Mesothelial cell of epicardium (in vitro differentiated cells): ENCODE measurements at regions not wholly inside any gene's neighbourhood (a gene's known extent, or its start where the extent isn't known, plus 50 kb on each side); places are given as distances from the start of the nearest gene placed in this dataset.

ENCODE experiments used
- DNase-seq, 2 experiments: peaks; one replicate each; pipeline ENCODE4 v3.0.0; 2021; ENCODE audit warnings: low spot score in 2 of 2; ENCODE audit not compliant: unreplicated experiment in 2 of 2
- H3K27ac Mint-ChIP-seq: 2 replicates; pipeline ENCODE4 v1.8.0; 2021; ENCODE audit warnings: mixed read lengths
- H3K27me3 Mint-ChIP-seq: 2 replicates; pipeline ENCODE4 v1.8.0; 2021; ENCODE audit warnings: low read depth, mixed read lengths
- H3K36me3 Mint-ChIP-seq: 2 replicates; pipeline ENCODE4 v1.8.0; 2021; ENCODE audit warnings: mixed read lengths
- H3K4me1 Mint-ChIP-seq: 2 replicates; pipeline ENCODE4 v1.8.0; 2021; ENCODE audit warnings: mixed read lengths
- H3K4me3 Mint-ChIP-seq: 2 replicates; pipeline ENCODE4 v1.8.0; 2021; ENCODE audit warnings: mild to moderate bottlenecking, moderate library complexity, mixed read lengths
- H3K9me3 Mint-ChIP-seq: 2 replicates; pipeline ENCODE4 v1.8.0; 2021; ENCODE audit warnings: mixed read lengths
- CTCF ChIP-seq: fragments of 200-600 bp; sonication (generic); IDR thresholded peaks from one replicate; pipeline ENCODE4 v1.5.0; 2021; ENCODE audit warnings: antibody characterized with exemption; ENCODE audit not compliant: unreplicated experiment

GRCh38 chr9:121567500-121568342, 68.1 kb upstream of the GGTA1 start:
- Mint-ChIP-seq H3K4me1 (peaks cover 48% of the 10 kb centered on the region), H3K27ac (peak overlapping the region; percentile 97), H3K36me3 (no peaks in the 10 kb centered on the region), H3K27me3 (no peaks in the 10 kb centered on the region), H3K9me3 (no peaks in the 10 kb centered on the region), H3K4me3 (peak overlapping the region; percentile 64)
- no peak for TF ChIP-seq CTCF
- DNase-seq, result no peak

GRCh38 chr9:121568343-121569265, 69.0 kb upstream of the GGTA1 start:
- peak overlapping the region; percentile 91 for H3K27ac Mint-ChIP-seq
- no peak for TF ChIP-seq CTCF
- H3K4me3 Mint-ChIP-seq, result peak overlapping the region; percentile 43
- H3K36me3 Mint-ChIP-seq, result no peaks in the 10 kb centered on the region
- peaks cover 44% of the 10 kb centered on the region for H3K4me1 Mint-ChIP-seq
- no peaks in the 10 kb centered on the region for H3K27me3 Mint-ChIP-seq
- no peak for DNase-seq
- no peaks in the 10 kb centered on the region for H3K9me3 Mint-ChIP-seq

GRCh38 chr9:121569266-121569648, 69.6 kb upstream of the GGTA1 start:
- peak overlapping the region; percentile 67 for H3K27ac Mint-ChIP-seq
- H3K4me3 Mint-ChIP-seq, result no peak overlapping the region
- no peaks in the 10 kb centered on the region for H3K27me3 Mint-ChIP-seq
- H3K36me3 Mint-ChIP-seq, result no peaks in the 10 kb centered on the region
- no peak for DNase-seq
- H3K4me1 Mint-ChIP-seq, result peaks cover 44% of the 10 kb centered on the region
- H3K9me3 Mint-ChIP-seq, result no peaks in the 10 kb centered on the region
- no peak for TF ChIP-seq CTCF

GRCh38 chr9:121572581-121572980, 72.9 kb upstream of the GGTA1 start:
- no peak overlapping the region for H3K27ac Mint-ChIP-seq
- H3K9me3 Mint-ChIP-seq, result no peaks in the 10 kb centered on the region
- peaks cover 25% of the 10 kb centered on the region for H3K4me1 Mint-ChIP-seq
- no peaks in the 10 kb centered on the region for H3K27me3 Mint-ChIP-seq
- no peak for DNase-seq
- no peak overlapping the region for H3K4me3 Mint-ChIP-seq
- no peaks in the 10 kb centered on the region for H3K36me3 Mint-ChIP-seq
- no peak for TF ChIP-seq CTCF

GRCh38 chr9:121573717-121574485, 74.3 kb upstream of the GGTA1 start:
- Mint-ChIP-seq H3K27me3 (no peaks in the 10 kb centered on the region), H3K4me1 (peaks cover 15% of the 10 kb centered on the region), H3K27ac (no peak overlapping the region), H3K4me3 (no peak overlapping the region), H3K36me3 (no peaks in the 10 kb centered on the region), H3K9me3 (no peaks in the 10 kb centered on the region)
- DNase-seq, result no peak
- no peak for TF ChIP-seq CTCF
